Heart left ventricle (tissue), 13 donors: ENCODE measurements at regions not wholly inside any gene's neighbourhood (a gene's known extent, or its start where the extent isn't known, plus 50 kb on each side); places are given as distances from the start of the nearest gene placed in this dataset.

Source experiments
- POLR2A ChIP-seq, 2 donors: fragments of 450-650 bp; IDR thresholded peaks; one replicate each; pipeline ENCODE4 v1.6.1; 2017; ENCODE audit warnings: antibody characterized with exemption in 2 of 2, mild to moderate bottlenecking in 2 of 2, moderate library complexity in 2 of 2
- TF ChIP-seq, protein P1 (sequence below), 12 donors: fragments of 200-600 bp; sonication (generic) in 4 of 12; IDR thresholded peaks; one replicate each; pipeline versions ENCODE4 v1.5.0 to v1.8.0; 2018 to 2022; ENCODE audit warnings: antibody characterized with exemption in 12 of 12, mild to moderate bottlenecking in 5 of 12
- donor health status: ischemic (EF 13 %, LVEDD 7.1; RV severe dilation, severe dysfunction).
- donor health status: DM: no; HTN: yes; CAD: no.
- donor health status: DM: no; HTN: no; CAD: no.
- donor health status: ischemic (EF 25% LVEDD 6.9; RV normal size, moderate dysfunction).
- donor health status: ischemic (EF 25% LVEDD 5.7; RV mildly dilated, moderate dysfunction).
- donor health status: ischemic (EF 35%, LVEDD 5.7; RV mildly dilated, moderate dysfunction).
- donor health status: nonischemic (EF 11% LVEDD 7.7; RV severe dilation, severe dysfunction).
- donor health status: DM: yes; HTN: yes; CAD: no.
- donor health status: PGD.
- donor health status: ischemic (EF 29% LVEDD 5.4; RV normal size, mild dysfunction).
- donor health status: nonischemic (EF 23%, LVEDD 6.1; RV moderate dilation, normal function).

- TF ChIP-seq POLR2A (IDR thresholded peaks at IDR 0.05): no peak
- TF ChIP-seq, protein P1, sequence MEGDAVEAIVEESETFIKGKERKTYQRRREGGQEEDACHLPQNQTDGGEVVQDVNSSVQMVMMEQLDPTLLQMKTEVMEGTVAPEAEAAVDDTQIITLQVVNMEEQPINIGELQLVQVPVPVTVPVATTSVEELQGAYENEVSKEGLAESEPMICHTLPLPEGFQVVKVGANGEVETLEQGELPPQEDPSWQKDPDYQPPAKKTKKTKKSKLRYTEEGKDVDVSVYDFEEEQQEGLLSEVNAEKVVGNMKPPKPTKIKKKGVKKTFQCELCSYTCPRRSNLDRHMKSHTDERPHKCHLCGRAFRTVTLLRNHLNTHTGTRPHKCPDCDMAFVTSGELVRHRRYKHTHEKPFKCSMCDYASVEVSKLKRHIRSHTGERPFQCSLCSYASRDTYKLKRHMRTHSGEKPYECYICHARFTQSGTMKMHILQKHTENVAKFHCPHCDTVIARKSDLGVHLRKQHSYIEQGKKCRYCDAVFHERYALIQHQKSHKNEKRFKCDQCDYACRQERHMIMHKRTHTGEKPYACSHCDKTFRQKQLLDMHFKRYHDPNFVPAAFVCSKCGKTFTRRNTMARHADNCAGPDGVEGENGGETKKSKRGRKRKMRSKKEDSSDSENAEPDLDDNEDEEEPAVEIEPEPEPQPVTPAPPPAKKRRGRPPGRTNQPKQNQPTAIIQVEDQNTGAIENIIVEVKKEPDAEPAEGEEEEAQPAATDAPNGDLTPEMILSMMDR (IDR thresholded peaks at IDR 0.05): no peak
Measured at GRCh38 chr15:95880031-95880570, 450.4 kb upstream of the NR2F2 start.
